Panc1 (cell line): ENCODE measurements at regions not wholly inside any gene's neighbourhood (a gene's known extent, or its start where the extent isn't known, plus 50 kb on each side); places are given as distances from the start of the nearest gene placed in this dataset.

Source experiments
- ATAC-seq: fragments of 200-7000 bp; cut with Tn5 transposase; 2 replicates; pipeline ENCODE4 v1.9.1; 2020; ENCODE audit warnings: mild to moderate bottlenecking, moderate library complexity
- BruUV-seq: library from RNA; stranded (reverse); fragments of 400-500 nt; replicated peaks from 2 replicates; lab custom pipeline; 2021; lab: Mats Ljungman, UMichigan
- CTCF ChIA-PET: fragments of 300-600 bp; sonication (Branson Sonifier 250); formaldehyde crosslinking; loops from one replicate; lab custom pipeline; 2022; ENCODE audit warnings: antibody characterized with exemption; lab: Charles Lee
- POLR2A ChIA-PET: fragments of 300-600 bp; sonication (Branson Sonifier 250); formaldehyde crosslinking; loops from one replicate; lab custom pipeline; 2022; ENCODE audit warnings: antibody characterized with exemption; lab: Charles Lee
- DNase-seq: peaks from one replicate; pipeline ENCODE4 v3.0.0-alpha.2; 2010; ENCODE audit warnings: low read depth, low spot score
- H3K27ac ChIP-seq: 2 replicates; pipeline ENCODE4 v1.5.1; 2011; ENCODE audit warnings: mild to moderate bottlenecking, low read length, inconsistent platforms
- H3K27me3 ChIP-seq: fragments of 200-500 bp; sonication (Bioruptor generic); 2 replicates; pipeline ENCODE4 v1.6.0; 2014; ENCODE audit warnings: low read length, inconsistent platforms; ENCODE audit not compliant: control insufficient read depth, insufficient read depth
- H3K36me3 ChIP-seq: fragments of 200-500 bp; sonication (Bioruptor generic); 2 replicates; pipeline ENCODE4 v1.5.1; 2014; ENCODE audit warnings: inconsistent platforms, mild to moderate bottlenecking, low read length, moderate library complexity; ENCODE audit not compliant: control insufficient read depth, insufficient read depth
- H3K4me1 ChIP-seq: 2 replicates; pipeline ENCODE4 v1.5.1; 2011; ENCODE audit warnings: inconsistent platforms, mild to moderate bottlenecking, low read length, moderate library complexity; ENCODE audit not compliant: control insufficient read depth, insufficient read depth
- H3K4me3 ChIP-seq, 2 experiments: 2 replicates each; pipeline ENCODE4 v1.5.1; 2011 to 2012; ENCODE audit warnings: low read depth in 2 of 2, low read length in 2 of 2, mild to moderate bottlenecking in 2 of 2, inconsistent platforms in 1 of 2, moderate library complexity in 1 of 2
- H3K9me3 ChIP-seq: fragments of 200-500 bp; sonication (Bioruptor generic); 2 replicates; pipeline ENCODE4 v1.5.1; 2014; ENCODE audit warnings: low read depth, mild to moderate bottlenecking, inconsistent platforms, low read length, moderate library complexity; ENCODE audit not compliant: control insufficient read depth, insufficient read depth
- POLR2AphosphoS5 ChIP-seq: IDR thresholded peaks from 2 replicates; pipeline ENCODE4 v1.6.1; 2012; ENCODE audit warnings: mild to moderate bottlenecking, low read depth, low read length, moderate library complexity
- SIN3A ChIP-seq: IDR thresholded peaks from 2 replicates; pipeline ENCODE4 v1.6.1; 2012; ENCODE audit warnings: low read depth, mild to moderate bottlenecking, low read length, moderate library complexity, borderline replicate concordance; ENCODE audit not compliant: insufficient read depth
- TCF7L2 ChIP-seq: IDR thresholded peaks from 2 replicates; pipeline ENCODE4 v1.6.1; 2011; ENCODE audit warnings: mild to moderate bottlenecking, low read depth, low read length, inconsistent platforms
- in situ Hi-C: cut with HindIII; loops from 2 replicates; pipeline ENCODE4 v1.10.0; 2016; ENCODE audit warnings: low sequenced_read_pairs, low pct_unique_long_range_greater_than_20kb
- intact Hi-C: fragments of 100-400 bp; cut with micrococcal nuclease; formaldehyde crosslinking; loops from one replicate; pipeline ENCODE4 v1.10.0; 2022; ENCODE audit not compliant: unreplicated experiment
- TF ChIP-seq, protein P1 (sequence below), 2 experiments: IDR thresholded peaks; 2 replicates each; pipeline ENCODE4 v1.6.1; 2011 to 2012; ENCODE audit warnings: low read depth in 2 of 2, control low read depth in 1 of 2, low read length in 1 of 2, mild to moderate bottlenecking in 1 of 2, moderate library complexity in 1 of 2; ENCODE audit not compliant: insufficient read depth in 1 of 2
- TF ChIP-seq, protein P2 (sequence below): fragments of 450-650 bp; IDR thresholded peaks from 2 replicates; pipeline ENCODE4 v1.5.1; 2017; ENCODE audit warnings: mild to moderate bottlenecking

GRCh38 chr14:58978343-58978742, 210.1 kb upstream of the DAAM1 start:
- Histone ChIP-seq H3K4me3 (no peak overlapping the region), H3K27me3 (no peaks in the 10 kb centered on the region), H3K27ac (no peak overlapping the region), H3K9me3 (no peaks in the 10 kb centered on the region), H3K4me1 (no peaks in the 10 kb centered on the region), H3K36me3 (no peaks in the 10 kb centered on the region)
- ATAC-seq (no peak), DNase-seq (no peak)
- BruUV-seq, result no TSS peak
- TF ChIP-seq, protein P1, sequence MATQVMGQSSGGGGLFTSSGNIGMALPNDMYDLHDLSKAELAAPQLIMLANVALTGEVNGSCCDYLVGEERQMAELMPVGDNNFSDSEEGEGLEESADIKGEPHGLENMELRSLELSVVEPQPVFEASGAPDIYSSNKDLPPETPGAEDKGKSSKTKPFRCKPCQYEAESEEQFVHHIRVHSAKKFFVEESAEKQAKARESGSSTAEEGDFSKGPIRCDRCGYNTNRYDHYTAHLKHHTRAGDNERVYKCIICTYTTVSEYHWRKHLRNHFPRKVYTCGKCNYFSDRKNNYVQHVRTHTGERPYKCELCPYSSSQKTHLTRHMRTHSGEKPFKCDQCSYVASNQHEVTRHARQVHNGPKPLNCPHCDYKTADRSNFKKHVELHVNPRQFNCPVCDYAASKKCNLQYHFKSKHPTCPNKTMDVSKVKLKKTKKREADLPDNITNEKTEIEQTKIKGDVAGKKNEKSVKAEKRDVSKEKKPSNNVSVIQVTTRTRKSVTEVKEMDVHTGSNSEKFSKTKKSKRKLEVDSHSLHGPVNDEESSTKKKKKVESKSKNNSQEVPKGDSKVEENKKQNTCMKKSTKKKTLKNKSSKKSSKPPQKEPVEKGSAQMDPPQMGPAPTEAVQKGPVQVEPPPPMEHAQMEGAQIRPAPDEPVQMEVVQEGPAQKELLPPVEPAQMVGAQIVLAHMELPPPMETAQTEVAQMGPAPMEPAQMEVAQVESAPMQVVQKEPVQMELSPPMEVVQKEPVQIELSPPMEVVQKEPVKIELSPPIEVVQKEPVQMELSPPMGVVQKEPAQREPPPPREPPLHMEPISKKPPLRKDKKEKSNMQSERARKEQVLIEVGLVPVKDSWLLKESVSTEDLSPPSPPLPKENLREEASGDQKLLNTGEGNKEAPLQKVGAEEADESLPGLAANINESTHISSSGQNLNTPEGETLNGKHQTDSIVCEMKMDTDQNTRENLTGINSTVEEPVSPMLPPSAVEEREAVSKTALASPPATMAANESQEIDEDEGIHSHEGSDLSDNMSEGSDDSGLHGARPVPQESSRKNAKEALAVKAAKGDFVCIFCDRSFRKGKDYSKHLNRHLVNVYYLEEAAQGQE (IDR thresholded peaks at IDR 0.05; ENCODE audit: insufficient read depth in 1 of 2, low read depth in 2 of 2, low read length in 1 of 2), result no peak
- TF ChIP-seq, protein P2, sequence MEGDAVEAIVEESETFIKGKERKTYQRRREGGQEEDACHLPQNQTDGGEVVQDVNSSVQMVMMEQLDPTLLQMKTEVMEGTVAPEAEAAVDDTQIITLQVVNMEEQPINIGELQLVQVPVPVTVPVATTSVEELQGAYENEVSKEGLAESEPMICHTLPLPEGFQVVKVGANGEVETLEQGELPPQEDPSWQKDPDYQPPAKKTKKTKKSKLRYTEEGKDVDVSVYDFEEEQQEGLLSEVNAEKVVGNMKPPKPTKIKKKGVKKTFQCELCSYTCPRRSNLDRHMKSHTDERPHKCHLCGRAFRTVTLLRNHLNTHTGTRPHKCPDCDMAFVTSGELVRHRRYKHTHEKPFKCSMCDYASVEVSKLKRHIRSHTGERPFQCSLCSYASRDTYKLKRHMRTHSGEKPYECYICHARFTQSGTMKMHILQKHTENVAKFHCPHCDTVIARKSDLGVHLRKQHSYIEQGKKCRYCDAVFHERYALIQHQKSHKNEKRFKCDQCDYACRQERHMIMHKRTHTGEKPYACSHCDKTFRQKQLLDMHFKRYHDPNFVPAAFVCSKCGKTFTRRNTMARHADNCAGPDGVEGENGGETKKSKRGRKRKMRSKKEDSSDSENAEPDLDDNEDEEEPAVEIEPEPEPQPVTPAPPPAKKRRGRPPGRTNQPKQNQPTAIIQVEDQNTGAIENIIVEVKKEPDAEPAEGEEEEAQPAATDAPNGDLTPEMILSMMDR, result no peak
- no peak for TF ChIP-seq POLR2AphosphoS5
- TF ChIP-seq TCF7L2, result no peak
- intact Hi-C loops, result no loop called here
- POLR2A ChIA-PET, result no interaction called here
- CTCF ChIA-PET, result no interaction called here
- in situ Hi-C loops, result no loop called here

DNA sequence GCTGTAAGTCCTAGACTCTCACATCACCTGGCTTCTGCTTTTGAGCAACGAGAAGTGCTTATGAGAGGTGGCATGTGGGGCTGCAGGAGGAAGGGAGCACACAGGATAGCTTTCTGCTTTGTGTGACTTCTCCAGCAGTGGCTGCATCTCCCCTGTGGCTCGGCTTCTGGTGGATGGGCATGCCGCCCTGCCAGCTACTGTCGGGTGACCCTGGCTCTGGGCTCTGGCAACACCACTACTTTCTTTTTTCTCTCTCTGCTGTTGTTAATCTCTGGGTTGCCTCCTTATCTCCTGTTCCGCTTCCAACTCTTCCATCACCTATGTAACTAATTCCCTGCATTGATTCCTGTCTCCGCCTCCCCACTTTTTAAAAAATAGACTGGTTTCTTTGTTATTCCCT, 209.1 kb upstream of the DAAM1 start:
- no peak for ATAC-seq
- POLR2A ChIA-PET, result no interaction called here
- intact Hi-C loops, result no loop called here
- CTCF ChIA-PET, result no interaction called here
- no TSS peak for BruUV-seq
- Histone ChIP-seq H3K36me3 (no peaks in the 10 kb centered on the region), H3K4me3 (no peak overlapping the region), H3K4me1 (no peaks in the 10 kb centered on the region), H3K27me3 (no peaks in the 10 kb centered on the region), H3K9me3 (no peaks in the 10 kb centered on the region), H3K27ac (no peak overlapping the region)
- in situ Hi-C loops, result no loop called here
- DNase-seq, result no peak
- TF ChIP-seq SIN3A (no peak), POLR2AphosphoS5 (no peak), TCF7L2 (no peak)
- TF ChIP-seq, protein P2, result no peak
- TF ChIP-seq, protein P1 (IDR thresholded peaks at IDR 0.05; ENCODE audit: insufficient read depth in 1 of 2, low read depth in 2 of 2, low read length in 1 of 2), result no peak
